Fibroblast of skin of right biceps (primary cell): ENCODE measurements at regions not wholly inside any gene's neighbourhood (a gene's known extent, or its start where the extent isn't known, plus 50 kb on each side); places are given as distances from the start of the nearest gene placed in this dataset.
"Not testable (repeated sequence)": the region's sequence is repeated elsewhere in the genome, so short reads cannot be mapped to it uniquely, and the experiment has no call there.

Experiments used
- DNase-seq: peaks from one replicate; pipeline ENCODE4 v3.0.0-alpha.2; 2013

- DNase-seq, result peak; percentile 94
Measured at GRCh38 chr1:114032271-114033215, 53.3 kb downstream of the OLFML3 start.

- peak; percentile 31 for DNase-seq
Measured at GRCh38 chr1:114033216-114033706, 54.0 kb downstream of the OLFML3 start.

GRCh38 chr1:114033961-114034360 lies 54.7 kb downstream of the OLFML3 start:
- DNase-seq, result no peak

- DNase-seq, result peak; percentile 20
Measured at GRCh38 chr1:114034567-114035303, 55.5 kb downstream of the OLFML3 start.

GRCh38 chr1:114035304-114035700 lies 56.0 kb downstream of the OLFML3 start:
- no peak for DNase-seq

GRCh38 chr1:114036841-114037630 lies 57.8 kb downstream of the OLFML3 start:
- not testable (repeated sequence) for DNase-seq

- DNase-seq, result no peak
Measured at GRCh38 chr1:114037631-114037890, 58.3 kb downstream of the OLFML3 start.

- no peak for DNase-seq
Measured at GRCh38 chr1:114037962-114038816, 58.9 kb downstream of the OLFML3 start.
